ENCODE measurements at regions not wholly inside any gene's neighbourhood (a gene's known extent, or its start where the extent isn't known, plus 50 kb on each side); places are given as distances from the start of the nearest gene placed in this dataset.

DNA sequence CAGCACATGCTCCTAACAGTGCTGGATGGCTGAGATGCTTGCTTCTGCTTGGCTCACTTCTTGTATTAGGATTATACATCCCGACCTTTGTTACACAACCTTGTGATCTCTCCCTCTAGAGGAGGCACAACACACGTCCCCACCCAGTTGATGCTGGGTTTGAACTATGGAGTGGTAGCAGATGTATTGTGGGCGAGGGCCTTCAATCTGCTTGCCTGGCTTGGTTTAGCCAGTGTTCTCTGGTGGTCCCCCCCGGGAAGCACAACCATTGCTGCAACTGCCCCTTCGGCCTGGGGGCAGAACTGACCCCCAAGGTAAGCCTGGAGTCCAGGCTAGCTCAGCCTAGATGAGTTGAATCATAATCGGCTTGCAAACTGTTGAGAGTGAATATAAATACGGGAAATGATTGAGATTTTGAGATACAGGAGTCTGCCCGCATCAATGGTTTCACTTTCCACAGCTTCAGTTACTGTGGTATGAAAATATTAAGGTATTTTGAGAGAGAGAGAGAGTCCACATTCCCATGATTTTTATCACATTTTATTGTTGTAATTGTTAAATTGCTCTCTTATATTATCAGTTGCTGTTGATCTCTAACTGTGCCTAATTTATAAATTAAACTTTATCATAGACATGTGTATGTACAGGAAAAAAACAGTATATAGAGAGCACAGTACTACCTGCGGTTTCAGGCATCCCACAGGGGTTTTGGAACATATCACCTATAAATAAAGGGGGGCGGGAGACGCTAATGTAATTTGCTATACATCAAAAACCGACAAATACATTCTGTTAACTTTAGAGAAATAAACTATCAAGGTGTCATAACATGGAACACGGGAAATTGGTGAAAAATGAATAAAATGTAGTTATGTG lies 482.0 kb upstream of the B3GAT1 start:
- no peaks in the 10 kb centered on the region for H3K4me1 ChIP-seq (ENCODE audit: insufficient read depth, low read length)
- H3K9me3 ChIP-seq (ENCODE audit: insufficient read depth, low read depth, low read length): no peaks in the 10 kb centered on the region
- DNase-seq (ENCODE audit: low read depth): no peak
- Mint-ChIP-seq H3K4me3 (ENCODE audit: unreplicated experiment) (no peak overlapping the region), H3K4me1 (ENCODE audit: low read depth, unreplicated experiment) (no peaks in the 10 kb centered on the region), H3K36me3 (ENCODE audit: low read depth, unreplicated experiment) (no peaks in the 10 kb centered on the region), H3K27me3 (ENCODE audit: low read depth, unreplicated experiment) (peaks cover 13% of the 10 kb centered on the region), H3K27ac (ENCODE audit: unreplicated experiment) (no peak overlapping the region), H3K9me3 (ENCODE audit: unreplicated experiment) (peaks cover 4% of the 10 kb centered on the region)
- FAIRE-seq: no peak
- no peaks in the 10 kb centered on the region for H4K20me1 ChIP-seq (ENCODE audit: insufficient read depth, low read length)
- no peak overlapping the region for H3K4me2 ChIP-seq (ENCODE audit: low read length)
- no peak overlapping the region for H2AFZ ChIP-seq (ENCODE audit: low read depth, low read length)
- TF ChIP-seq, protein P1, sequence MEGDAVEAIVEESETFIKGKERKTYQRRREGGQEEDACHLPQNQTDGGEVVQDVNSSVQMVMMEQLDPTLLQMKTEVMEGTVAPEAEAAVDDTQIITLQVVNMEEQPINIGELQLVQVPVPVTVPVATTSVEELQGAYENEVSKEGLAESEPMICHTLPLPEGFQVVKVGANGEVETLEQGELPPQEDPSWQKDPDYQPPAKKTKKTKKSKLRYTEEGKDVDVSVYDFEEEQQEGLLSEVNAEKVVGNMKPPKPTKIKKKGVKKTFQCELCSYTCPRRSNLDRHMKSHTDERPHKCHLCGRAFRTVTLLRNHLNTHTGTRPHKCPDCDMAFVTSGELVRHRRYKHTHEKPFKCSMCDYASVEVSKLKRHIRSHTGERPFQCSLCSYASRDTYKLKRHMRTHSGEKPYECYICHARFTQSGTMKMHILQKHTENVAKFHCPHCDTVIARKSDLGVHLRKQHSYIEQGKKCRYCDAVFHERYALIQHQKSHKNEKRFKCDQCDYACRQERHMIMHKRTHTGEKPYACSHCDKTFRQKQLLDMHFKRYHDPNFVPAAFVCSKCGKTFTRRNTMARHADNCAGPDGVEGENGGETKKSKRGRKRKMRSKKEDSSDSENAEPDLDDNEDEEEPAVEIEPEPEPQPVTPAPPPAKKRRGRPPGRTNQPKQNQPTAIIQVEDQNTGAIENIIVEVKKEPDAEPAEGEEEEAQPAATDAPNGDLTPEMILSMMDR (IDR thresholded peaks at IDR 0.05; ENCODE audit: insufficient read depth, low read depth, low read length): no peak
- no peak for TF ChIP-seq EZH2 (IDR thresholded peaks at IDR 0.05; ENCODE audit: insufficient read depth, low read length)
- H3K9ac ChIP-seq (ENCODE audit: low read length): no peak overlapping the region
- H3K36me3 ChIP-seq (ENCODE audit: insufficient read depth, low read length): no peaks in the 10 kb centered on the region
- H3K79me2 ChIP-seq (ENCODE audit: insufficient read depth, low read length): no peaks in the 10 kb centered on the region
- no peak overlapping the region for H3K4me3 ChIP-seq (ENCODE audit: insufficient read depth, low read depth, low read length)
- H3K27ac ChIP-seq (ENCODE audit: low read depth, low read length): no peak overlapping the region
- H3K27me3 ChIP-seq (ENCODE audit: insufficient read depth, low read length): no peaks in the 10 kb centered on the region

DNA sequence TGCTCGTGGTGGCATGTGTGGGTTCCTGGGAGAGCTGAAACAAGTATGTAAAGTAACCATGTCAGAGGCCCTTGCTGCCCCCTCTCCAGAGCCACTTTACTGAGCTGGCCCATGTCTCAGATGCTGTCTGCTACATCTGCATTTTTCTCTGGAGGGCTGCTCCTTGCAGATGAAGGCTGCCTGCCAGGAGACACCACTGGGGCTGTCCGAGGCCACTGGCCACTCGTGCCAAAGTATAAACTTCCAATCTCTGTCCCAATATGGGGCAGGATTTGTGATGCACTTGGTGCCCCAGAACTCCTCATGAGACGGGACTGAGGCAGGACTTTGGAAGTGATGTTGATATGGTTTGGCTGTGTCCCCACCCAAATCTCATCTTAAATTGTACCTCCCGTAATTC lies 478.4 kb upstream of the B3GAT1 start:
- H2AFZ ChIP-seq (ENCODE audit: low read depth, low read length): no peak overlapping the region
- Mint-ChIP-seq H3K27me3 (ENCODE audit: low read depth, unreplicated experiment) (peaks cover 35% of the 10 kb centered on the region), H3K9me3 (ENCODE audit: unreplicated experiment) (peaks cover 6% of the 10 kb centered on the region), H3K4me1 (ENCODE audit: low read depth, unreplicated experiment) (no peaks in the 10 kb centered on the region), H3K27ac (ENCODE audit: unreplicated experiment) (no peak overlapping the region), H3K4me3 (ENCODE audit: unreplicated experiment) (no peak overlapping the region), H3K36me3 (ENCODE audit: low read depth, unreplicated experiment) (no peaks in the 10 kb centered on the region)
- no peaks in the 10 kb centered on the region for H3K36me3 ChIP-seq (ENCODE audit: insufficient read depth, low read length)
- no peak overlapping the region for H3K4me2 ChIP-seq (ENCODE audit: low read length)
- H4K20me1 ChIP-seq (ENCODE audit: insufficient read depth, low read length): no peaks in the 10 kb centered on the region
- no peak overlapping the region for H3K9ac ChIP-seq (ENCODE audit: low read length)
- DNase-seq (ENCODE audit: low read depth): no peak
- H3K27ac ChIP-seq (ENCODE audit: low read depth, low read length): no peak overlapping the region
- H3K79me2 ChIP-seq (ENCODE audit: insufficient read depth, low read length): no peaks in the 10 kb centered on the region
- TF ChIP-seq, protein P1 (IDR thresholded peaks at IDR 0.05; ENCODE audit: insufficient read depth, low read depth, low read length): no peak
- TF ChIP-seq EZH2 (IDR thresholded peaks at IDR 0.05; ENCODE audit: insufficient read depth, low read length): no peak
- H3K27me3 ChIP-seq (ENCODE audit: insufficient read depth, low read length): no peaks in the 10 kb centered on the region
- no peaks in the 10 kb centered on the region for H3K9me3 ChIP-seq (ENCODE audit: insufficient read depth, low read depth, low read length)
- H3K4me1 ChIP-seq (ENCODE audit: insufficient read depth, low read length): no peaks in the 10 kb centered on the region
- no peak for FAIRE-seq
- H3K4me3 ChIP-seq (ENCODE audit: insufficient read depth, low read depth, low read length): no peak overlapping the region

DNA sequence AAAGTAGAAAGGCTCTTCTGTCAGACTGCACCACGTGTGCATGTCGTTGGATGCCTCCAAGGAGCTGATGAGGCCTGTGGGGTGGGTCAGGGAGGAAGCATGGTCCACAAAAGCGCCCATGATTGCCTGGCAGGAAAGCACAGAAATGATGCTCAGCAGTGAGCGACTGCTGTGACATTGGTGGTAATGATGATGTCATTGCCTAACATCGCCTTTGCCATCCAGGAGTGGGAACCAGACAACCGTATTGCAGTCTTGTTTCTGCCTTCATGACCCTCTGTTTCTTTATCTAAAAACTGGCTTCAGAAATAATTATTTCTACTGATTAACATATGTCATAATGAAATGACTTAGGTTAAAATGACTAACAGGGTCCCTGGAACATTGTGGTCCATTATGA lies 477.8 kb upstream of the B3GAT1 start:
- Histone ChIP-seq H4K20me1 (ENCODE audit: insufficient read depth, low read length) (no peaks in the 10 kb centered on the region), H3K4me1 (ENCODE audit: insufficient read depth, low read length) (no peaks in the 10 kb centered on the region), H3K9ac (ENCODE audit: low read length) (no peak overlapping the region), H3K9me3 (ENCODE audit: insufficient read depth, low read depth, low read length) (no peaks in the 10 kb centered on the region), H3K36me3 (ENCODE audit: insufficient read depth, low read length) (no peaks in the 10 kb centered on the region), H3K4me3 (ENCODE audit: insufficient read depth, low read depth, low read length) (no peak overlapping the region), H3K27me3 (ENCODE audit: insufficient read depth, low read length) (no peaks in the 10 kb centered on the region), H3K4me2 (ENCODE audit: low read length) (no peak overlapping the region), H3K79me2 (ENCODE audit: insufficient read depth, low read length) (no peaks in the 10 kb centered on the region), H3K27ac (ENCODE audit: low read depth, low read length) (no peak overlapping the region), H2AFZ (ENCODE audit: low read depth, low read length) (no peak overlapping the region)
- FAIRE-seq (no peak), DNase-seq (ENCODE audit: low read depth) (no peak)
- no peaks in the 10 kb centered on the region for H3K36me3 Mint-ChIP-seq (ENCODE audit: low read depth, unreplicated experiment)
- peaks cover 6% of the 10 kb centered on the region for H3K9me3 Mint-ChIP-seq (ENCODE audit: unreplicated experiment)
- H3K27ac Mint-ChIP-seq (ENCODE audit: unreplicated experiment): no peak overlapping the region
- TF ChIP-seq, protein P1 (IDR thresholded peaks at IDR 0.05; ENCODE audit: insufficient read depth, low read depth, low read length): no peak
- TF ChIP-seq EZH2 (IDR thresholded peaks at IDR 0.05; ENCODE audit: insufficient read depth, low read length): no peak
- H3K4me1 Mint-ChIP-seq (ENCODE audit: low read depth, unreplicated experiment): no peaks in the 10 kb centered on the region
- peaks cover 36% of the 10 kb centered on the region for H3K27me3 Mint-ChIP-seq (ENCODE audit: low read depth, unreplicated experiment)
- no peak overlapping the region for H3K4me3 Mint-ChIP-seq (ENCODE audit: unreplicated experiment)

Data from astrocyte (in vitro differentiated cells and primary cell).